HG02759 (cell line): ENCODE measurements at regions not wholly inside any gene's neighbourhood (a gene's known extent, or its start where the extent isn't known, plus 50 kb on each side); places are given as distances from the start of the nearest gene placed in this dataset.

Experiments used
- ATAC-seq: cut with Tn5 transposase; IDR thresholded peaks from one replicate; pipeline ENCODE4 v1.9.1; 2021; ENCODE audit warnings: mild to moderate bottlenecking, moderate library complexity; ENCODE audit not compliant: unreplicated experiment

- no peak for ATAC-seq
These were observed 1599.6 kb downstream of the SLITRK5 start for GRCh38 chr13:89270736-89271135.

GRCh38 chr13:89279374-89279773, 1608.2 kb downstream of the SLITRK5 start:
- no peak for ATAC-seq

GRCh38 chr13:89281331-89281730, 1610.2 kb downstream of the SLITRK5 start:
- ATAC-seq = no peak

GRCh38 chr13:89282241-89282640, 1611.1 kb downstream of the SLITRK5 start:
- no peak for ATAC-seq

GRCh38 chr13:89287381-89287780, 1616.2 kb downstream of the SLITRK5 start:
- ATAC-seq = no peak

- no peak for ATAC-seq
These were observed 1623.1 kb downstream of the SLITRK5 start for GRCh38 chr13:89294115-89294867.

GRCh38 chr13:89307278-89307677, 1636.1 kb downstream of the SLITRK5 start:
- peak; percentile 62 for ATAC-seq

GRCh38 chr13:89310943-89311672, 1639.9 kb downstream of the SLITRK5 start:
- ATAC-seq = no peak

- ATAC-seq = no peak
These were observed 1644.1 kb downstream of the SLITRK5 start for GRCh38 chr13:89315287-89315686.

- no peak for ATAC-seq
These were observed 1651.3 kb downstream of the SLITRK5 start for GRCh38 chr13:89322466-89322865.

- ATAC-seq = no peak
These were observed 1653.4 kb downstream of the SLITRK5 start for GRCh38 chr13:89324582-89324981.

- ATAC-seq = no peak
These were observed 1672.0 kb downstream of the SLITRK5 start for GRCh38 chr13:89343165-89343564.

GRCh38 chr13:89352384-89352783, 1681.2 kb downstream of the SLITRK5 start:
- no peak for ATAC-seq

GRCh38 chr13:89361909-89362308, 1690.7 kb downstream of the SLITRK5 start:
- no peak for ATAC-seq

GRCh38 chr13:89363144-89363543, 1692.0 kb downstream of the SLITRK5 start:
- ATAC-seq = no peak

- ATAC-seq = no peak
These were observed 1701.0 kb downstream of the SLITRK5 start for GRCh38 chr13:89372193-89372592.

GRCh38 chr13:89375839-89376238, 1704.7 kb downstream of the SLITRK5 start:
- ATAC-seq = no peak

- no peak for ATAC-seq
These were observed 1708.9 kb downstream of the SLITRK5 start for GRCh38 chr13:89380101-89380500.

- no peak for ATAC-seq
These were observed 1711.8 kb downstream of the SLITRK5 start for GRCh38 chr13:89382981-89383380.

- ATAC-seq = no peak
These were observed 1712.7 kb downstream of the SLITRK5 start for GRCh38 chr13:89383891-89384290.

GRCh38 chr13:89393758-89394304, 1722.7 kb downstream of the SLITRK5 start:
- no peak for ATAC-seq

- no peak for ATAC-seq
These were observed 1730.1 kb downstream of the SLITRK5 start for GRCh38 chr13:89401264-89401675.
